Pancreas (tissue), 10 donors: ENCODE measurements at regions not wholly inside any gene's neighbourhood (a gene's known extent, or its start where the extent isn't known, plus 50 kb on each side); places are given as distances from the start of the nearest gene placed in this dataset.

Source experiments
- ATAC-seq, 4 donors: fragments of 200-7000 bp; cut with Tn5 transposase; one replicate each; pipeline versions ENCODE4 v1.8.0 to v1.9.1; 2020; ENCODE audit warnings: mild to moderate bottlenecking in 4 of 4, moderate library complexity in 4 of 4
- DNase-seq, 6 donors: peaks; one replicate each; pipeline ENCODE4 v3.0.0-alpha.2; 2020
- FAIRE-seq: peaks from 2 replicates; lab custom pipeline; 2012; peaks lifted over from hg19 to GRCh38; lab: Jason Lieb, UNC
- H3K27ac ChIP-seq, 4 donors: fragments of 200-600 bp; sonication (generic); 1 replicate in 3 of 4; 2 replicates in 1 of 4; pipeline versions ENCODE4 v1.5.0 to v1.8.0; 2020
- H3K27me3 ChIP-seq, 4 donors: fragments of 200-600 bp; one replicate each; pipeline ENCODE4 v1.8.0; 2021
- H3K36me3 ChIP-seq, 3 donors: fragments of 200-600 bp; sonication (generic) in 1 of 3; one replicate each; pipeline versions ENCODE4 v1.5.0 to v1.8.0; 2020 to 2021
- H3K4me1 ChIP-seq, 3 donors: fragments of 200-600 bp; one replicate each; pipeline ENCODE4 v1.8.0; 2021
- H3K4me3 ChIP-seq, 4 donors: fragments of 200-600 bp; sonication (generic) in 2 of 4; one replicate each; pipeline versions ENCODE4 v1.5.0 to v1.8.0; 2020 to 2021
- H3K9me3 ChIP-seq, 4 donors: fragments of 200-600 bp; one replicate each; pipeline ENCODE4 v1.8.0; 2021
- WGBS, 2 donors: extraction: QIAGEN DNeasy Blood & Tissue Kit; methylation state at CpG; one replicate each; pipeline ENCODE4 v1.1.7; 2013; 5-methylcytosine and 5-hydroxymethylcytosine counted together
- intact Hi-C, 3 donors: fragments of 100-400 bp; cut with DNase I; formaldehyde crosslinking; loops; one replicate each; pipeline versions ENCODE4 v1.11.1 to v1.14.2; 2022
- TF ChIP-seq, protein P1 (sequence below), 4 donors: fragments of 200-600 bp; sonication (generic) in 3 of 4; IDR thresholded peaks; one replicate each; pipeline versions ENCODE4 v1.5.0 to v1.8.0; 2021; ENCODE audit warnings: antibody characterized with exemption in 4 of 4
- donor health status: healthy with polysubstance abuse.
- donor health status: DM: no; HTN: no; CAD: no; lungs with moderate emphysema.
- donor health status: DM: no; HTN: no; CAD: no.
- donor health status: control.
- donor health status: control.
- donor health status: Bipolar disorder and iron deficiency.
- donor health status: DM: yes; HTN: yes; CAD: no.
- donor health status: DM: no; HTN: no; CAD: no.
- donor health status: DM: no; HTN: no; CAD: no.
- donor health status: DM: yes; HTN: yes; CAD: no.

DNA sequence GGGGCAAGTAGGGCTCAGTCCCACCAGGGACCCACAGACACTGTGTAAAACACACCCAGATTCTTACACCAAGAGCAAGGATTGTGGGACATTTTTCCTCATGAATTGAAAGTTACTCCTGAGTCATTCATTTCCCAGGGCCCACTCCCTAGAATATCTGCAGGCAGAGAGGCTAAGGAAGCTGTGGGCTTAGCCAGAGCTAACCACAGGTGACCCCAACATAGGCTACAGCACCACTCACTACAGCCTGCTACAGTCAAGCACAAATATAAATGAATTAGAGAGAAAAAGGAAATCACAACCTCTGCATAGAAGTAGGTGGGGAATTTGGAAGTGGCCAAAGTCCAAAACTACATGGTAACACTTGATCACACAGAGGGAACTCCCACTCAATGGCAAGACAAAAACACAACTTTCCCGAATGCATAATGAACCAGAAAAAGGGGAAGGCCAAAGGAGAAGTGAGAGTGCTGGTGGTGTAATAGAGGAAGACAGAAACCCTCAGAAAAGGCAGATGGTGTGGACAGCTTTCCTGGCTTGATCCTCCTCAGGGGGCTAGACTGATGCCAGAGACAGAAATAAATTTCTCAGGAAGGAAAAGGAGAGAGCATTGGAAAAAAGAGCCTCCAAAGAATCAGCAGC, 812.6 kb upstream of the AMELY start:
- H3K4me1 ChIP-seq: no peaks in the 10 kb centered on the region
- 67% methylated on average over 1 of the region's 1 CpG; no CpG with 5 or more reads in 1 of the 2 donors for WGBS, 2 donors
- intact Hi-C loops: no loop called here
- TF ChIP-seq, protein P1, sequence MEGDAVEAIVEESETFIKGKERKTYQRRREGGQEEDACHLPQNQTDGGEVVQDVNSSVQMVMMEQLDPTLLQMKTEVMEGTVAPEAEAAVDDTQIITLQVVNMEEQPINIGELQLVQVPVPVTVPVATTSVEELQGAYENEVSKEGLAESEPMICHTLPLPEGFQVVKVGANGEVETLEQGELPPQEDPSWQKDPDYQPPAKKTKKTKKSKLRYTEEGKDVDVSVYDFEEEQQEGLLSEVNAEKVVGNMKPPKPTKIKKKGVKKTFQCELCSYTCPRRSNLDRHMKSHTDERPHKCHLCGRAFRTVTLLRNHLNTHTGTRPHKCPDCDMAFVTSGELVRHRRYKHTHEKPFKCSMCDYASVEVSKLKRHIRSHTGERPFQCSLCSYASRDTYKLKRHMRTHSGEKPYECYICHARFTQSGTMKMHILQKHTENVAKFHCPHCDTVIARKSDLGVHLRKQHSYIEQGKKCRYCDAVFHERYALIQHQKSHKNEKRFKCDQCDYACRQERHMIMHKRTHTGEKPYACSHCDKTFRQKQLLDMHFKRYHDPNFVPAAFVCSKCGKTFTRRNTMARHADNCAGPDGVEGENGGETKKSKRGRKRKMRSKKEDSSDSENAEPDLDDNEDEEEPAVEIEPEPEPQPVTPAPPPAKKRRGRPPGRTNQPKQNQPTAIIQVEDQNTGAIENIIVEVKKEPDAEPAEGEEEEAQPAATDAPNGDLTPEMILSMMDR (IDR thresholded peaks at IDR 0.05): no peak
- H3K36me3 ChIP-seq: no peaks in the 10 kb centered on the region
- FAIRE-seq (no peak), ATAC-seq (no peak), DNase-seq (no peak)
- H3K9me3 ChIP-seq: no peaks in the 10 kb centered on the region
- H3K4me3 ChIP-seq: no peak overlapping the region
- H3K27me3 ChIP-seq: no peaks in the 10 kb centered on the region
- no peak overlapping the region for H3K27ac ChIP-seq

DNA sequence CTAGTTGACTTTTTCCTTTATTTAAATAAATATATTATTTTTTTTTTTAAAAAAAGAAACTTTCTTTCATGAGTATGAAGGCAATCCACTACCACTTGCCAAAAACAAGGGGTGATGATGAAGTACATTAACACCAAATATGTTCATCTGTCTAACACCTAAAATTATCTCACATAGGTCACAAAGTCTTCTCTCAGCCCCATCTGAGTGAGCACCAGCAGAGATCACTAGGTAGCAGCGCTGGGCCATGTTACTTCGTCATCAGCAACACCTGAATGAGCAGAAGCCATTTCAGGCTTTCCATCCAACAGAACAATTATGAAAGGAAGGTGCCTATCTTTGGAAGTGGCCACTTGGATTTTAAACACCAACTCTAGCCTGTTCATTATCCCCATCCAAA, 811.6 kb upstream of the AMELY start:
- H3K4me1 ChIP-seq: no peaks in the 10 kb centered on the region
- no peak for FAIRE-seq
- ATAC-seq: no peak
- DNase-seq: no peak
- no peaks in the 10 kb centered on the region for H3K9me3 ChIP-seq
- H3K36me3 ChIP-seq: no peaks in the 10 kb centered on the region
- TF ChIP-seq, protein P1 (IDR thresholded peaks at IDR 0.05): no peak
- intact Hi-C loops: no loop called here
- H3K4me3 ChIP-seq: no peak overlapping the region
- WGBS, 2 donors: 93% methylated on average over 2 of the region's 2 CpGs; no CpG with 5 or more reads in 1 of the 2 donors
- no peak overlapping the region for H3K27ac ChIP-seq
- no peaks in the 10 kb centered on the region for H3K27me3 ChIP-seq

DNA sequence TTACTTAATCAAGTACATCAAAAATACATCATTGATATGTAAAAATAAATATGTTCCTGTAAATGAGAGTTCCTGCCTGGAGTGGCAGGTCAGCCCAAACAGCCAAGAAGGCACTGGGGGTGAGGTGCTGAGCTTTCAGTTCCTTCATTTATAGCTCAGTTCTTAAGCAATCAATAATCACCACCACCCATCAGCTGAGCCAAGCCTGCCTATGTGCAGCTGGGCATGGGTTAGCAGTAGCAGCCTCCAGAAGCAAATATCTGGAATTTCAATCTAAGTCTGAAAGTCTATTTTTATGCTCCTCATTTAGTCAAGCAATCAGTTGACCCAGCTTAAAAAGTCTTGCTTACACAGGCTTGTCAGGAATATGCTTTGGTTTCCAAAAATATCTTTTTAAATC, 811.0 kb upstream of the AMELY start:
- no peaks in the 10 kb centered on the region for H3K36me3 ChIP-seq
- H3K4me1 ChIP-seq: no peaks in the 10 kb centered on the region
- DNase-seq: no peak
- no peak overlapping the region for H3K4me3 ChIP-seq
- H3K27ac ChIP-seq: no peak overlapping the region
- no peak for FAIRE-seq
- no peaks in the 10 kb centered on the region for H3K27me3 ChIP-seq
- no peaks in the 10 kb centered on the region for H3K9me3 ChIP-seq
- TF ChIP-seq, protein P1 (IDR thresholded peaks at IDR 0.05): no peak
- no peak for ATAC-seq
- intact Hi-C loops: no loop called here

DNA sequence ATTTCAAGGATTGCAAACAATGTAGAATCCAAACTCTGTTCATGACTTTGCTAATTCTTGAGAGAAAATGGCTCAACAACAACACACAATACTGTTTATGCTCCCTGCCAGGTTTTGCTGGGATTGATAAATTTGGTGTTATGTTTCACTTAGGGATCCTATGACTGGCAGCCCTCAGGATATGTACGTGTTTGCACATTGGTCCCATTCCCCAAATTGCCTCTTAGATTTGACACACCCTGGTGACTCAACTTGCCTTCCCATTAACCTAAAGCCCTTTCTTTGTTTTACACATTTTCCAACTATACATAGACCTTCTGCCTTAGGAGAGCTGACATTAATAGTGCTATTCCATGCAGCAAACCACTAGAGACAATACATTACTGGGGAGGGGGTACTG, 809.4 kb upstream of the AMELY start:
- DNase-seq: no peak
- no peak for FAIRE-seq

DNA sequence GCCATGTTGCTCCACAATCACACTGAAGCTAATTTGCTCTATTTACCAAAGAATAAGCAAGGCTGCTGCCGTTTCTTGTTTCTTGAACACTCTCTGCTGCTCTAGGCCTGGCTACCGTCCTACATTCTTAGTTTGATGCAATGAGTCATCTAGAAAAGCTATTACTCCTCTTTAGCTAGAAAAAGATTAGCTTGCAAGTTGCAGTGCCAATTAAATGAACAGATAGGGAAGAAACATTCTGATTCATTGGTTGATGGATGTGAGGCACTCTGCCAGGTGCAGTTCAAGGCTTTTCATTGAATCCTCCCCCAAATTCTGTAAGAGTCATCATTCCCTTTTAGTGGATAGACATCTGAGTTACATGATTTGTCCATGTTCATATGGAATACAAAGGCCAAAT, 807.7 kb upstream of the AMELY start:
- Histone ChIP-seq H3K27ac (no peak overlapping the region), H3K27me3 (no peaks in the 10 kb centered on the region), H3K36me3 (no peaks in the 10 kb centered on the region), H3K9me3 (no peaks in the 10 kb centered on the region), H3K4me3 (no peak overlapping the region), H3K4me1 (no peaks in the 10 kb centered on the region)
- intact Hi-C loops: no loop called here
- DNase-seq (no peak), FAIRE-seq (no peak), ATAC-seq (no peak)
- WGBS, 2 donors: 12% methylated on average over 2 of the region's 2 CpGs; no CpG with 5 or more reads in 1 of the 2 donors
- TF ChIP-seq, protein P1 (IDR thresholded peaks at IDR 0.05): no peak

More for the DNA sequence above, 809.4 kb upstream of the AMELY start:
- intact Hi-C loops: no loop called here
- no peak for ATAC-seq
- no peak overlapping the region for H3K27ac ChIP-seq
- no peaks in the 10 kb centered on the region for H3K36me3 ChIP-seq
- WGBS, 2 donors: 87% methylated on average over 1 of the region's 1 CpG; no CpG with 5 or more reads in 1 of the 2 donors
- TF ChIP-seq, protein P1 (IDR thresholded peaks at IDR 0.05): no peak
- no peaks in the 10 kb centered on the region for H3K4me1 ChIP-seq
- H3K27me3 ChIP-seq: no peaks in the 10 kb centered on the region
- H3K4me3 ChIP-seq: no peak overlapping the region
- H3K9me3 ChIP-seq: no peaks in the 10 kb centered on the region
